Femur (tissue), 1 donor: ENCODE measurements at regions not wholly inside any gene's neighbourhood (a gene's known extent, or its start where the extent isn't known, plus 50 kb on each side); places are given as distances from the start of the nearest gene placed in this dataset.
"Not testable (repeated sequence)": the region's sequence is repeated elsewhere in the genome, so short reads cannot be mapped to it uniquely, and the experiment has no call there.

ENCODE experiments used
- DNase-seq: peaks from one replicate; pipeline ENCODE4 v3.0.0-alpha.2; 2017

- DNase-seq, result not testable (repeated sequence)
These were observed 297.8 kb downstream of the POTED start for GRCh38 chr21:13907385-13907784.

GRCh38 chr21:13896596-13897247, 287.1 kb downstream of the POTED start:
- DNase-seq, result not testable (repeated sequence)

DNA sequence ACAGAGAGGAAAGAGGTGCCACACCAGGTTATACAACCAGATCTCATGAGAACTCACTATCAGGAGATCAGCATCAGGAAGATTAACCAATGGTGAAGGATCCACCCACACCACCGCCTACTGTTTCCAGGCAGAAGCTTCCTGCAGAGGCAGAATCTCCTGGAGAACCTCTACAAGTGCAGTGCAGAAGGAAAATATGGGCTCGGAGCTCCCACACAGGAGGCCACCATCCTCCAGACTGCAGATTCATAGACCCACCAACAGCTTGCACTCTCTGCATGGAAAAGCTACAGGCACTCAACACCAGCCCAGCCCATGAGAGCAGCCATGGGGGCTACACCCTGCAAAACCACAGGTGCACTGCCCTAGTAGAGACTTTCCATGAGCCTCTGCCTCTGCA, 284.0 kb downstream of the POTED start:
- not testable (repeated sequence) for DNase-seq

DNA sequence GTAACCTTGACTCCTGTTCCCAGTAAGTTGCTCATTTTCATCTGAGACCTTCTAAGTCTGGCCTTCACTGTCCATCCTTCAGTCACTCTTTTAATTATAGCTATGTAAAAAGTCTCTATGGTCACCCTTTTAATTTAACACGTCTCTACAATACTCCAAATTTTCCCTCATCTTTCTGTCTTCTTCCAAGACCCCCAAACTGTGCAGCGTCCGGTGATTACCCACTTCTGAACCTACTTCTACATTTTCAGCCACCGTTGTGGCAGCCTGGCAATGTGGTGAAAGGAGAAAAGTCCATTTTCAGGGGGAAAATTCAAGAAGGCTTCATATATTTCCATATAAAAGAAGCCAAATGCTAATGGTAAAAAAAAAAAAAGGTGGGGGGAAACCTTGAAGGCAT, 283.4 kb downstream of the POTED start:
- DNase-seq, result not testable (repeated sequence)

DNA sequence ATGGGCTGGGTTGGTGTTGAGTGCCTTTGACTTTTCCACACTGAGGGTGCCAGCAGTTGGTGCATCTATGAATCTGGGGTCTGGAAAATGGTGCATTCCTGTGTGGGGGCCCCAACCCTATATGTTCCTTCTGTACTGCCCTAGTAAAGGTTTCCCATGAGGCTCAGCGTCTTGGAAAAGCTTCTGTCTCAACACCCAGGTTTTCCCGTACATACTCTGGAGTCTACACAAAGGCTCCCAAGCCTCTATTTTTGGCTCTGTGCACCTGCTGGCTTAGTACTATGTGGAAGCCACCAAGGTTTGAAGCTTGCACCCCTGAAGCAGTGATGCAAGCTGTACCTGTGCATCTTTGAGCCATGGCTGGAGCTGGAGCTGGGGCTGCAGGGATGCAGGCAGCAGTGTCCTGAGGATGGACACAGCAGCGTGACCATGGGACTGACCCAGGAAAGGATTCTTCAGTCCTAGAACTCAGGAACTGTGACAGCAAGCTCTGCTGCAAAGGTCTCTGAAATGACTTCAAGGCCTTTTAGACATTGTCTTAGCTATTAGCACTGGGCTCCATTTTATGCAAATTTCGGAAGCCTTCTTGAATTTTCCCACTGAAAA, 282.7 kb downstream of the POTED start:
- DNase-seq, result not testable (repeated sequence)

- DNase-seq, result not testable (repeated sequence)
These were observed 279.6 kb downstream of the POTED start for GRCh38 chr21:13889176-13889575.

DNA sequence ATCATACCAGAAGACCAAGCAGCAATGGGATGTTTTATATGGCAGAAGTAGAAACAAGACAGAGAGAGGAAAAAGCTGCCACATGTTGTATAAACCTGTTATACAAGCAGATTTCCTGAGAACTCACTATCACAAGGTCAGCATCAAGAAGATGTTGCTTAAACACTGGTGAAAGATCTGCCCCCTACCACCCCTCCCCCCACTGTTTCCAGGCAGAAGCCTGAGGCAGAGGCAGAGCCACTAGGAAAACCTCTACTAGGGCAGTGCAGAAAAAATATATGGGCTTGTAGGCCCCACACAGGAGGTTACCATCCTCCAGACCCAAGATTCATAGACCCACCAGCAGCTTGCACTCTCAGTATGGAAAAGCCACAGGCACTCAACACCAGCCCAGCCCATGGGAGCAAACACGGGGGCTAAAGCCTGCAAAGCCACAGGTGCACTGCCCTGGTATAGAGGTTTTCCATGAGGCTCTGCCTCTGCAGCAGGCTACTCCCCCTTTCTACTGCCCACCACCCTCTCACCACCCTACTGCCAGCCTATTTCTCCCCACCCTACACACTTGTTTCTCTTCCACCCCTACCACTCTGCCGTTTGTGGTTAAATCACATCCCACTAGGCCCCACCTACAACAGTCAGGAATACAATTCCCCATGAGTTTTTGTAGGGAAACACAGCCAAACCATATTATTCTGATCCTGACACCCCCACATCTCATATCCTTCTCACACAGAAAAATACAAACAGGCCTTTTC, 274.2 kb downstream of the POTED start:
- not testable (repeated sequence) for DNase-seq

DNA sequence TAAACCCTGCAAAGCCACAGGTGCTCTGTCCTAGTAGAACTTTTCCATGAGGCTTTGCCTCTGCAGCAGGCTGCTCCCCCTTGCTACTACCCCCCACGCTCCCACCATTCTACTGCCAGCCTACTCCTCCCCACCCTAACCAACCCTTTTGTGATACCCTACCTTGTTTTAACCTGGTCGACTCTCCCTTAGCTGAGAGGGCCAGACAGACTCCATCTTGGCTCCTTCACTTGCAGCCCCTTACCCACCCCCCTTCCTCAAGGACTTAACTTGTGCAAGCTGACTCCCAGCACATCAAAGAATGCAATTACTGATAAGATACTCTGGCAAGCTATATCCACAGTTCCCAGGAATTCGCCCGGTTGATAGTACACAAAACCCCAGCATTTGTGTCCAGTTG, 267.9 kb downstream of the POTED start:
- DNase-seq, result not testable (repeated sequence)

DNA sequence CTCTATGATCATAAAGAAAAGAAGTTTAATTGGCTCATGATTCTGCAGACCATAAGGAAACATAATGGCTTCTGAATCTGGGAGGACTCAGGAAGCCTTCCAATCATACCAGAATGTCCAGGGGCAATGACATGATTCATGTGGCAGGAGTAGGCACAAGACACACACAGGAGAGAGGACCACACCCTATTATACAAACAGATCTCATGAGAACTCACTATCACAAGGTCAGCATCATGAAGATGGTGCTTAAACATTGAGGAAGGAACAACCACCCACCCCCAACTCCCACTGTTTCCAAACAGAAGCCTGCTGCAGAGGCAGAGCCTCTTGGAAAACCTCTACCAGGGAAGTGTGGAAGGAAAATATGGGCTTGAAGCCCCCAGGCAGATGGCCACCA, 267.4 kb downstream of the POTED start:
- not testable (repeated sequence) for DNase-seq

GRCh38 chr21:13874001-13874400, 264.4 kb downstream of the POTED start:
- DNase-seq, result not testable (repeated sequence)

- DNase-seq, result no peak
These were observed 245.1 kb downstream of the POTED start for GRCh38 chr21:13854638-13855037.

DNA sequence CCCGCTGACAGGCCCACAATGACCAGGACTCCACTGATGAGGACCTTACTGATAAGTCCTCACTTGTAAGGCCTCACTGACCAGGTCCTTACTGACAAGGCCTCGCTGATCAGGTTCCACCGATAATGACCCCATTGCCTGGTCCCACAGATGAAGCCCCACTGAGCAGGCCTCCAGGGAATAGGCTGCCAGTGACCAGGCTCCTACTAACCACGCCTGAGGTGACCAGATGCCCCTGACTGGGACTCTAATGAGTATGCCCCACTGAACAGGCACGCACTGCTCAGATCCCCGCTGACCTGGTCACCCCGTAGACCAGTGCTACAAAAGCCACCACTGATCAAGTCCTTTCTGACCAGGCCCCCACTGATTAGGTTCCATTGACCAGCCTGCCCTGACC, 241.2 kb downstream of the POTED start:
- DNase-seq, result not testable (repeated sequence)

GRCh38 chr21:13849489-13849888, 239.9 kb downstream of the POTED start:
- not testable (repeated sequence) for DNase-seq

GRCh38 chr21:13846718-13847117, 237.1 kb downstream of the POTED start:
- DNase-seq, result not testable (repeated sequence)

GRCh38 chr21:13844574-13844973, 235.0 kb downstream of the POTED start:
- DNase-seq, result not testable (repeated sequence)

GRCh38 chr21:13843081-13843480, 233.5 kb downstream of the POTED start:
- not testable (repeated sequence) for DNase-seq

GRCh38 chr21:13827666-13828065, 218.1 kb downstream of the POTED start:
- DNase-seq, result not testable (repeated sequence)

DNA sequence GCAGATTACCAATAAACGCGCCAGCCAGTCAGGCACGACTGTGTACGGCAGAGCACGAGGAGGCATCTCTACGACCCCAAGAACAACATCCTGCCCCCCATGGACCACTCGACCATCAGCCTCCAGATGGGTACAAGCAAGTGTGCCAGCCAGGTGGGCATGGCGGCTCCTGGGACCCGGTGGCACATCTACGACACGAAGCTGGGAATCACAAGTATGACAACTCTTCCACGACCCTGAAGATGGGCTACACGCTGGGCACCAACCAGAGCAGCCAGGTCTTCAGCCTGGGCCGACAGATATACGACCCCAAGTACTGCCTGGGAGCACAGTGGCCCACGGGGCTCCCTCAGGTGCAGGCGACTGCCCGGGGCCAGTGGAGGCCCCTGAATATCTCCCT, 217.6 kb downstream of the POTED start:
- no peak for DNase-seq

DNA sequence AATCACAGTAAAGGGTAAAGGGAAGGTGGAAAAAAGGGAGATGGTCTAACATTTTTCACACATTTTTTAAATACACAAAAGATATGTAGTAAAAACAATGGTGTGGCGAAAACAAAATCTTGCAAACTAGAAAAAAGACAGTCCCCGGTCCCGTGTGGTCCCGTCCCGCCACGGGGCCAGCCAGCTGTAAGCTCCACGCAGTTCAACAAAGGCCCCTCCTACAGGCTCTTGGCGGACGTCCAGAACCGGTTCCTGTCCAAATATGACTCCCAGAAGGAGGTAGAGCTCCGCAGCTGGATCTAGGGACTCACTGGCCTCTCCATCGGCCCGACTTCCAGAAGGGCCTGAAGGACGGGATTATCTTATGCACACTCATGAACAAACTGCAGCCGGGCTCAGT, 216.9 kb downstream of the POTED start:
- not testable (repeated sequence) for DNase-seq

GRCh38 chr21:13825218-13825778, 215.7 kb downstream of the POTED start:
- DNase-seq, result not testable (repeated sequence)

GRCh38 chr21:13820286-13820685, 210.7 kb downstream of the POTED start:
- DNase-seq, result not testable (repeated sequence)

DNA sequence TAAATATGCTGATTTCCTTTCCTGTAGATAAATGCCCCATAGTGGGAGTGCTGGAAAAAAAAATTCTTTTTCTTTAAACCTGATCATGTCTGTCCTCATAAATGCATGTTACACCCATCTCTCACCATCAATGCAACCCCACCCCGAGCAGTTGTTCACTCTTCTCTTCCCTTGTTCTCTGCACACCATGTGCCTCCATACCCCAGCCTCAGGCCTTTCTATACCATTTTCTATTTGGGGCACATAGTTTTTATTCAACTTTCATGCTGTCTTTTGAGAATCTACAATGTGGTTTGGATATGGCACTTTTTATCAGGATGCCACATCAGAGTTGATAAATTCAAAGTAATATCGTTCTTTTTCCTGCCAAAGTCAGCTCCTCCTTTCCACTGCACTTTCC, 202.6 kb downstream of the POTED start:
- not testable (repeated sequence) for DNase-seq

- not testable (repeated sequence) for DNase-seq
These were observed 201.0 kb downstream of the POTED start for GRCh38 chr21:13810559-13810958.
